Testis (tissue), 2 donors: ENCODE measurements at regions not wholly inside any gene's neighbourhood (a gene's known extent, or its start where the extent isn't known, plus 50 kb on each side); places are given as distances from the start of the nearest gene placed in this dataset.
"Not testable (repeated sequence)": the region's sequence is repeated elsewhere in the genome, so short reads cannot be mapped to it uniquely, and the experiment has no call there.

Experiments used
- CTCF ChIP-seq, 3 experiments: fragments of 450-650 bp in 2 of 3; fragments of 200-600 bp in 1 of 3; sonication (generic) in 1 of 3; IDR thresholded peaks; one replicate each; pipeline ENCODE4 v1.5.1; 2016 to 2019; ENCODE audit warnings: antibody characterized with exemption in 3 of 3, mild to moderate bottlenecking in 2 of 3, moderate library complexity in 1 of 3
- POLR2A ChIP-seq: fragments of 450-650 bp; IDR thresholded peaks from one replicate; pipeline ENCODE4 v1.6.1; 2017; ENCODE audit warnings: antibody characterized with exemption, mild to moderate bottlenecking, moderate library complexity

GRCh38 chr15:85258559-85259209 lies 121.7 kb upstream of the AKAP13 start:
- TF ChIP-seq CTCF (IDR thresholded peaks at IDR 0.05); POLR2A: not testable (repeated sequence)
